ENCODE measurements at regions not wholly inside any gene's neighbourhood (a gene's known extent, or its start where the extent isn't known, plus 50 kb on each side); places are given as distances from the start of the nearest gene placed in this dataset.

- H2AFZ ChIP-seq (ENCODE audit: low read length) = no peak overlapping the region
- no peaks in the 10 kb centered on the region for H3K27me3 ChIP-seq (ENCODE audit: control insufficient read depth, insufficient read depth, low read length)
- no peaks in the 10 kb centered on the region for H3K36me3 ChIP-seq (ENCODE audit: control insufficient read depth, insufficient read depth, low read length)
- H4K20me1 ChIP-seq (ENCODE audit: control insufficient read depth, extremely low read depth, insufficient read depth, low read length) = no peaks in the 10 kb centered on the region
- H3K9ac ChIP-seq (ENCODE audit: insufficient read depth, low read length) = no peak overlapping the region
- TF ChIP-seq EZH2 (IDR thresholded peaks at IDR 0.05; ENCODE audit: low read length, missing control alignments) (no peak), CTCF (conservative IDR thresholded peaks at IDR 0.05 in 1 of 2, IDR thresholded peaks at IDR 0.05 in 1 of 2; ENCODE audit: low read depth in 1 of 2, low read length in 2 of 2) (no peak)
- no peak for DNase-seq (ENCODE audit: low read depth in 2 of 2)
- no peaks in the 10 kb centered on the region for H3K79me2 ChIP-seq (ENCODE audit: control insufficient read depth, insufficient read depth, low read length)
- no peak overlapping the region for H3K27ac ChIP-seq (ENCODE audit: insufficient read depth, low read length)
- H3K4me1 ChIP-seq (ENCODE audit: control insufficient read depth, extremely low read depth, insufficient read depth, low read length) = no peaks in the 10 kb centered on the region
- no peaks in the 10 kb centered on the region for H3K9me3 ChIP-seq (ENCODE audit: control insufficient read depth, insufficient read depth, low read depth, low read length)
- no peak overlapping the region for H3K4me2 ChIP-seq (ENCODE audit: extremely low read depth, insufficient read depth, low read length)
- no peak overlapping the region for H3K4me3 ChIP-seq (replicated peaks in 1 of 4; ENCODE audit: control extremely low read depth in 1 of 4, insufficient read depth in 1 of 4, low read depth in 3 of 4, low read length in 4 of 4)
Observed at GRCh38 chr13:111620586-111620985, 300.1 kb downstream of the TEX29 start.

GRCh38 chr13:111621164-111621563 is 300.7 kb downstream of the TEX29 start:
- no peak overlapping the region for H3K9ac ChIP-seq (ENCODE audit: insufficient read depth, low read length)
- no peaks in the 10 kb centered on the region for H3K9me3 ChIP-seq (ENCODE audit: control insufficient read depth, insufficient read depth, low read depth, low read length)
- TF ChIP-seq CTCF (conservative IDR thresholded peaks at IDR 0.05 in 1 of 2, IDR thresholded peaks at IDR 0.05 in 1 of 2; ENCODE audit: low read depth in 1 of 2, low read length in 2 of 2) = no peak
- TF ChIP-seq EZH2 (IDR thresholded peaks at IDR 0.05; ENCODE audit: low read length, missing control alignments) = no peak
- no peaks in the 10 kb centered on the region for H4K20me1 ChIP-seq (ENCODE audit: control insufficient read depth, extremely low read depth, insufficient read depth, low read length)
- no peak overlapping the region for H3K4me3 ChIP-seq (replicated peaks in 1 of 4; ENCODE audit: control extremely low read depth in 1 of 4, insufficient read depth in 1 of 4, low read depth in 3 of 4, low read length in 4 of 4)
- H3K27me3 ChIP-seq (ENCODE audit: control insufficient read depth, insufficient read depth, low read length) = no peaks in the 10 kb centered on the region
- H3K4me1 ChIP-seq (ENCODE audit: control insufficient read depth, extremely low read depth, insufficient read depth, low read length) = no peaks in the 10 kb centered on the region
- H2AFZ ChIP-seq (ENCODE audit: low read length) = no peak overlapping the region
- DNase-seq (ENCODE audit: low read depth in 2 of 2) = no peak
- H3K79me2 ChIP-seq (ENCODE audit: control insufficient read depth, insufficient read depth, low read length) = no peaks in the 10 kb centered on the region
- no peaks in the 10 kb centered on the region for H3K36me3 ChIP-seq (ENCODE audit: control insufficient read depth, insufficient read depth, low read length)
- H3K4me2 ChIP-seq (ENCODE audit: extremely low read depth, insufficient read depth, low read length) = no peak overlapping the region
- H3K27ac ChIP-seq (ENCODE audit: insufficient read depth, low read length) = no peak overlapping the region

- no peak for TF ChIP-seq EZH2 (IDR thresholded peaks at IDR 0.05; ENCODE audit: low read length, missing control alignments)
- no peak for TF ChIP-seq CTCF (conservative IDR thresholded peaks at IDR 0.05 in 1 of 2, IDR thresholded peaks at IDR 0.05 in 1 of 2; ENCODE audit: low read depth in 1 of 2, low read length in 2 of 2)
- no peak for DNase-seq (ENCODE audit: low read depth in 2 of 2)
- no peak overlapping the region for H3K27ac ChIP-seq (ENCODE audit: insufficient read depth, low read length)
- H3K79me2 ChIP-seq (ENCODE audit: control insufficient read depth, insufficient read depth, low read length) = no peaks in the 10 kb centered on the region
- H3K9me3 ChIP-seq (ENCODE audit: control insufficient read depth, insufficient read depth, low read depth, low read length) = no peaks in the 10 kb centered on the region
- no peak overlapping the region for H3K4me2 ChIP-seq (ENCODE audit: extremely low read depth, insufficient read depth, low read length)
- H3K36me3 ChIP-seq (ENCODE audit: control insufficient read depth, insufficient read depth, low read length) = no peaks in the 10 kb centered on the region
- no peak overlapping the region for H2AFZ ChIP-seq (ENCODE audit: low read length)
- H3K9ac ChIP-seq (ENCODE audit: insufficient read depth, low read length) = no peak overlapping the region
- no peaks in the 10 kb centered on the region for H3K4me1 ChIP-seq (ENCODE audit: control insufficient read depth, extremely low read depth, insufficient read depth, low read length)
- H4K20me1 ChIP-seq (ENCODE audit: control insufficient read depth, extremely low read depth, insufficient read depth, low read length) = no peaks in the 10 kb centered on the region
- no peak overlapping the region for H3K4me3 ChIP-seq (replicated peaks in 1 of 4; ENCODE audit: control extremely low read depth in 1 of 4, insufficient read depth in 1 of 4, low read depth in 3 of 4, low read length in 4 of 4)
- no peaks in the 10 kb centered on the region for H3K27me3 ChIP-seq (ENCODE audit: control insufficient read depth, insufficient read depth, low read length)
Observed at GRCh38 chr13:111622051-111622531, 301.6 kb downstream of the TEX29 start.
